HT-29 (cell line): ENCODE measurements at regions not wholly inside any gene's neighbourhood (a gene's known extent, or its start where the extent isn't known, plus 50 kb on each side); places are given as distances from the start of the nearest gene placed in this dataset.

Experiments used
- DNase-seq: peaks from one replicate; pipeline ENCODE4 v3.0.0-alpha.2; 2015; ENCODE audit warnings: low spot score

DNA sequence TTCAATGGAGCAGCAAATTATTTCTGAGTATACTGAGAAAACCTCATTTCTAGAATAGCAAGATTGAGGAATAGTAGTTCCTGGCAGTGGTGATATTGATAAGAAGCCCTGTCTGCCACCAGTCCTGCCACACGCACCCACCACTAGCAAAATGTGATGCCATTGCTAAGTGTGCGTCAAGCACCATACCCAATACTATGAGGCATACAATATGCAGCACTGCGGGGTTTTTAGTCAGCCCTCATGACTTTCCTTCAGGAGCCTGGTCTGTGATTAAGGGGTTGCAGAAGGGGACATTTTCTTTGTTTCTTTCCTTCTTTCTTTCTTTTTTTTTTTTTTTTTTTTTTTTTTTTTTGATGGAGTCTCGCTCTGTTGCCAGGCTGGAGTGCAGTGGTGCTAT, 128.7 kb upstream of the USP38 start:
- no peak for DNase-seq

DNA sequence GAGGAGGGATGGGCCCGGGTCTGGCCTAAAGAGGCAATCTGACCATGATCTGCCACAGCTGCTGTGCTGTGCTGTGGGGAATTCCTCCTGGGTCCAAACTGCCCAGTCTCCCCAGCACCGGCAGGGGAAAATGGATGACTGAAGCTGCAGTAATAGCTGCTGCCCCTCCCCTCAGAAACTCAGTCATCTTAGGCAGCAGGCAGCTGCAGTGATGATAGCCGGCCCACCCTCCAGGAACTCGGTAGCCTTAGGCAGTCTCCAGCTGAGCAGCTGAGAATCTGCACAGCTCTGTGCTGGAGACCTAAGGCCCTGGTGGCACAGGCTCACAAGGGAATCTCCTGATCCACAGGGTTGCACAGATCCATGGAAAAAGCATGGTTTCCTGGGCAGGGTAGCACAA, 113.4 kb upstream of the USP38 start:
- DNase-seq = no peak

DNA sequence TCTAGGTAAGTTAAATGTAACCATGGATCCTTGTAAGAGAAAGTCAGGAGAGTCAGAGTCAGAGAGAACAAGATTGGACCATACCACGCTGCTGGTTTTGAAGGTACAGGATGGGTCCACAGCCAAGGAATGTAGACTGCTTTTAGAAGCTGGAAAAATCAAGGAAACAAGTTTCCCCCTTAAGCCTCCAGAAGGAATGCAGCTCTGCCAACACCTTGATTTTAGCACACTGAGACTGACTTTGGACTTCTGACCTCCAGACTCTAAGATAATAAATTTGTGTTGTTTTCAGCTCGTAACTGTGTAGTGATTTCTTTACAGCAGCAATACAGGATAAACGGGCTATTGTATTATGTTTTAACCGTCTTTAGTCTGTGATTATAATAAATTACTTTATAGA, 108.0 kb upstream of the USP38 start:
- DNase-seq = peak; percentile 3

DNA sequence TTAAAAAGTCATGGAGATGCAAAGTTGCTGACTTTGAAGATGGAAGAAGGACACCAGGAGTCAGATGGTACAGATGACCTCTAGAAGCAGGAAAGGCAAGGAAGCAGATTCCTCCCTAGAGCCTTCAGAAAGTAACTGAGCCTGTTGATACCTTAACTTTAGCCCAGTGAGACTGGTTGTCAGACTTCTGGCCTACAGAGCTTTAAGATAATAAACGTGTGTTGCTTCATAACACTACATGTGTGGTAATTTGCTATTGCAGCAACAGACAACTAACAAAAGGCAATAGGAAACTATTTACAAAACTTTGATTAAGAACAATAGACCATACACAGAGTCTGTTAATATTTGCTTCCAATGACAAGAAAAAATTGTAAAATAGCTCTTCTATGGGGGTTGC, 102.0 kb upstream of the USP38 start:
- no peak for DNase-seq

DNA sequence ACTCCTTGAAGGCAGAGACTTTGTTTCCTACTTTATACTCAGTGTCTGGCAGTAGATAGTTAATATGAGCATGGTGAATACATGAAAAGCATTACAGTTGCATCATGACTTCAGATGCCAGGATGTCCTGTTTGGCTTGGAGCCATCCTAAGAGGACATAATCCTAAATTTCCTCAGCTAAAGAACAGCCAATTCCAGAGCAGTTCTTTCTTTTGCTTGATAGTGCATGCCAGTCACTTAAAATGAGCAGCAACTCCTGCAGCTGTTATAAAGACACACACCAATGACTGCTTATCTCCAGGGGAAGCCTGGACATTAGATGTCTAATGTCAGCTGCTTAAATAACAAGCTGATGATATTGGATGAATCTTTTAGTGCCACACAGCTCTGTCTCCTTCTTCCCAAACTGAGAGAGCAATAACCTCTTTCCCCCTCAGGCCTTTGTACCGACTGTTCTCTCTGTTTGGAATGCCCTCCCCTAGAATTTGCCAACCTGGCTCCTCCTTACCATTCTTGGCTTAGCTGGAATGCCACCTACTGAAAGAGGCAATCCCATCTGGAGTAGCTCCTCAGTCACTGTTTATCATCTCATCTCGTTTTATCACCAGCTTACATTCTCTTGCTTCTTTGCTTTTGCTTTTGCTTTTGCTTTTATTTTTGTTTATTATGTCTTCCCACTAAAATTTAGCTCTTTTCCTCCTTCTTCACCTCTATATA, 100.8 kb upstream of the USP38 start:
- DNase-seq = no peak

DNA sequence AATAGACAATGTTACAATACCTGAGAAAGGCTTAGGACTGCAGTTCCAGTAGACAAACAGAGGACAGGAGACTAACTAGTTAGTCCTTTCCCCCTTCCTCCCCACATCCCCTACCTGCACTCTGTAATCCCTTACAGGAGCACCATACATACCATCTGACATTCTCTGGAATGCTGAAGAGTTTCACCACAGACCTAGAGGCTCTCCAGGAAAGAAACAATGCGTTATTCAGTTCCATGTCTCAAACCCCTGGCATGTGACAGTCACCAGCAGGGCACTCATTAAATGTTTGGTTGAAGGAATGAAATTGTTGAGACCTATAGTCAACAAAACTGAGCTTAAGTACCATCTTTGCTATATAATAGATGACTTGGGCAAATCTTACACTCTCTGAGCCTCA, 100.2 kb upstream of the USP38 start:
- no peak for DNase-seq

DNA sequence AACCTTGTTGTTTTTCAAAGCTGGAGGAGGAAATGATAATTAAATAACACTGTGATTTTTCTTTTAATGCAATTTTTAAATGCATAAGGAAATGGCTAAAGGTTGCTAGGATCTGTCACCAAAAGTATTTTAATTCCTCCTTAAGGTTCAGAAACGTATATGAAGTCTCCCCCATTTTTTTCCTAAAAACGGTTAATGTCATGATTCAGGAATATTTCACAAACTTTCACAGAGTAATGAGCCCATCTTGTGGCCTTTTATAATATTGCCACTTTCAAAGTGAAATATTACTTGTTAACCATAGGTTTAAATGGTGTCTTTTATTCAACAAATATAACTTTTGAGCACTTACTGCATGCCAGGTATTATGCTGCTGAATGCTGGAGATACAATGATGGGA, 99.5 kb upstream of the USP38 start:
- DNase-seq = peak; percentile 17

DNA sequence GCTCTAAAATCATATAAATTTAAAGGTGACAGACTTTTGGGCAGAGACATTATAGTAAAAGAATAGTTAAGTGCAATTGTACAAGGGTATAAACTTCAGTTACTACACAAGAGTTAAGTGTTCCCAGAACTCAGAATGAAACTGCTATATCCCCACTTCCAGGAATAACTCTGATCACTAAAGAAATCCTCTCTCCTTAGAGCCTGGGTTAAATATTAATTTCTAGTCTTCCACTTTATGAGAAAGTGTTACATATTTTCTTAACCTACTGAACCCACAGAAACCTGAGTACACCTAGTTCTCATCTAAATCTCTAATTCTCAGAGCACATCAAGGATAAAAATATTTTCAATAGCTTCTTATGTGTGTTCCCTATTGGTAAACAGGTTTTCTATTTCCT, 99.1 kb upstream of the USP38 start:
- DNase-seq = no peak

DNA sequence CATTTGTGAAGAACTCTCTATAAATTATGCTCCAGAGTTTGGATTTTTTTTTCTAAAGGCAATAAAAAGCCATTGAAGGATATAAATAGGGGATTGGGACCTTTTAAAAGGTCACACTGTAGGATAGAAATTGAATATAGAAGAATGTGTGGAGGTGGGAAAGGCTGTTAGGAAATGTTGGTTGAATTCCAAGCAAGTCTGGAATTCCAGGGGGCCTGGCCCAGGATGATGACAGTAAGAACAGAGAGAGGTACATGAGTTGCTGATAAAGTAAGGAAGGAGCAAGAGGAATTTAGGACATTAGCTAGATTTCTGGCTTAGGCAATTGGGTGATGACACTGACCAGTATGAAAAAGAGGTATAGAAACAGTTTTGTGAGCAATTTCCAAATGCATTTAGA, 95.4 kb upstream of the USP38 start:
- no peak for DNase-seq

DNA sequence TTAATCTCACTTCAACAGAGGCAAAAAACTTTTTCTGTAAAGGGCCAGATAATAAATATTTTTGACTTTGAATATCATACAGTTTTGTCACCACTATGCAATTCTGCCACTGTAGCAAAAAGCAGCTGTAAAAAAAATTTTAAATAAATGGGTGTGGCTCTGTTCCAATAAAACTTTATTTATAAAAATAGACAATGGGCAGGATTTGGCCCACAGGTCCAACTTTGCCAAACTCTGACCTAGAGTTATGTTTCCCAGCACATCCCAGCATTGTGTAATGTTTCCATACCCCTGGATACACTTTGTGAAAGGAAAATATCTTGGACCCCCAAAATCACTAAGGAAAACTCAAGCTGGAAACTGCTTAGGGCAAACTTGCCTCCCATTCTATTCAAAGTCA, 94.9 kb upstream of the USP38 start:
- no peak for DNase-seq

DNA sequence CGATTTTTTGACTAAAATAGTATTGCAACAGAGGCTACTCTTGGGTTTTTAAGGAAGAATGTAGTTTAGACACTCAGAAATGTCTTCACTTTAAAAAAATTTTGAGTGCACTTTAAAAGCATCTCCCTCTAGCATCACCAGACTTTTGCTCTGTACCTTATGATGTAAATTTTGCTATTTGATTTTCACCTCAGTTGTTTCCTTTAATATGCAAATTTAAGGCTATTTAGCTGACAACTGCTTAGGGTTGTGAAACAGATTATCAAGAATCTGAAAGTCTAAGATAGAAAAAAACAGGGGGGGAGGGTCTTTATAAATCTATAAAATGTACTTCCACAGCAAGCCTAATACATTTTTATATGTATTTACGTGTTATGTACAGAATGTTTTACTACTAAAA, 92.9 kb upstream of the USP38 start:
- DNase-seq = no peak

DNA sequence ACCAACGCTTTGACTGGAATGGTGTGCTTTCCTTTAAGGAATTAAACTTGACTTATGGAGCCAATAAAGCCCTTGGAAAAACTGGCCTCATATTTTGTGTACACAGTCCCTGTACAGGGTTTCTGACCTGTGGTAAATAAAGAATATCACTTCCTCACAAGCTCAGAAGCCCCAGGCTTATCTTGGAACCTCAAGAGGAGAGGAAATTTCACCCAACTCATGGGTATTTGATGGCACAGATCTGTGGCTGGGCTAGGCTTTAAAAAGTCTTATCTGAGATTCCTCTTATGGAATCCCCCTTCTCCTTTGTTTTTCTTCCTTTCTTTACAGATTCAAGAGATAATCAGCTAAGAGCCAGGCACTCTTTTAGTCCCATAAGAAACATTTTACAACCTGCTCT, 89.3 kb upstream of the USP38 start:
- DNase-seq = no peak

DNA sequence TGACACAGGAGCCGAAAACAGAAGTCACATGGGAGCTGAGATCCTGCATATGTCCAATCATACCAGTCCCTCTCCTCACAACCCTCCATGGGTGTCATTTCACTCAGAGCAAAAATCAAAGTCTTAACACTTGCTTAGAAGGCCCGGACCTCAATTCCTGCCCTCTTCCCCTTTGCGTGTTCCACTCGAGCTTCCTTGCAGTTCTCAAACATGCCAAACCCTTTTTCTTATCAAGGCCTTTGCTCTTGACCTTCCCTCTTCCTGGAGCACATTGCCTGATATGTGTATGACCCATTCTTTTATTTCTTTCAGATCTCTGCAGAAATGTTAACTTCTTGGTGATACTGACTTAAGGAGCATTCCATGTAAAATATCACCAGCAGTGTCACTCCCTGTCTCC, 87.0 kb upstream of the USP38 start:
- no peak for DNase-seq

DNA sequence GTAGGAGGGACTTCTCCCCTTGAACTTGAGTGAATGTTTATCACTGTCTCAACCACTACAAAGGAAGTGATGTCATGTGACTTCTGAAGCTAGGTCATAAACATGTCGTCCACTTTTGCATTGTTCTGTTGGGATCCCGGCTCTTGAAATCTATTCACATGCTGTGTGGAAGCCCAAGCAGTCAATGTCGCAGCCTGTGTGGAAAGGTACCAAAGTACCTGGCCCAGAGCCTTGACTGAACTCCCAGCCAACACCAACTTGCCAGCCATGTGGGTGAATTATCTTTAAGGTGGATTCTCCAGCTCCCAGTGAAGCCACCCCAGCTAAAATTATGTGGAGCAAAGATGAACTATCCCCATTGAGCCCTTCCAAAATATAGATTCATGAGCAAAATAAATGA, 85.0 kb upstream of the USP38 start:
- no peak for DNase-seq

DNA sequence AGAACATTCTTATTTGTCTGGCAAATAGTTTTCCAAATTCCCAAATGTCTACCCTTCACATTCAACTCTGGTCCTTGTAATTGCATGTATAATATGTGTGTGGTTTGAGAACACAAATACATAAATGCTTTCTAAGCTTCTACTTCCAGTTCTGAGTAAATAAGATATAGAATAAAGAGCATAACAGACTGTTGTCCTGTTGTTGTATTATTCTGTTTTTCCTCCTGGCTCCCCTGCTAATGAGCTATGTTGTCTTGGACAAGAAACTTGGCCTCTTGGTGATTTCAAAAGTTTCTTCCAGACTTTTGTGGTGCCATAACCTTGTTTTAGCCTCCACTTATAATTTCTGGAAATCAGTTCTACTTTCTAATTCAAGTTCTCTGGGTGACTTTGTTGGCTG, 75.3 kb upstream of the USP38 start:
- DNase-seq = no peak

DNA sequence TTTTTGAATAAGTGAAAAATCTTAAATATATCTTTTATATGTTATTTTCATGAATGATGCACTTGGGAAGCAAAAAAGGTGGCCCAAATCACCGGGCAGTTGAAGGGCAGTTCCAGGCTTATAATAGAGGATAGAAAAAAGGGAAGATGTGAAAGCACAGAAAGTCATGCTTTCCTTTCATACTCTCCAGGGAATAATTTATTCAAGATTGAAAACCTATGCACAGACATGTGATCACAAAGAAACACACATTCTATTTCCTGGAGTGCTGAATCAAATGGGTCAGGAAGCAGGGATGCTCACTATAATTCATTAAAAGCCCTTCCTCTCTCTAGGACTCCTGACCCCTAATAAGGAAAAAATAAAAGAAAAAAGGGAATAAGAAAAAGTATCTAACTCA, 66.1 kb upstream of the USP38 start:
- no peak for DNase-seq

DNA sequence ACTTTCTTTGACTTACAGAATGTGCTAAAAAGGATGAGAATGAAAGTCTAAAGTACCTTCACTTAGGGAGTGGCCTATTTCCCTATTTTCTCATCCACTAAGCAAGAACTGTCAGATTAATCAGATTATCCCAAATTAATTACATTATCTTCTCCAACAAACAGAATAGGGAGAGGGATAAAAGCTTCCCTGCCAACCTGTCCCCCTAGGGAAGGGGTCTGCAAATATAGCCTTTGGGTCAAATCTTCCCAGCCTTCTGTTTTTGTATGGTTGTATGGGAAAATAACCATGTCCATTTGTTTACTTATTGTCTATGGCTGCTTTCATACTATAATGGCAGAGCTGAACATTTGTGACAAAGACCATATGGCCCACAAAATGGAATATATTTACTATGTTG, 57.1 kb upstream of the USP38 start:
- no peak for DNase-seq

DNA sequence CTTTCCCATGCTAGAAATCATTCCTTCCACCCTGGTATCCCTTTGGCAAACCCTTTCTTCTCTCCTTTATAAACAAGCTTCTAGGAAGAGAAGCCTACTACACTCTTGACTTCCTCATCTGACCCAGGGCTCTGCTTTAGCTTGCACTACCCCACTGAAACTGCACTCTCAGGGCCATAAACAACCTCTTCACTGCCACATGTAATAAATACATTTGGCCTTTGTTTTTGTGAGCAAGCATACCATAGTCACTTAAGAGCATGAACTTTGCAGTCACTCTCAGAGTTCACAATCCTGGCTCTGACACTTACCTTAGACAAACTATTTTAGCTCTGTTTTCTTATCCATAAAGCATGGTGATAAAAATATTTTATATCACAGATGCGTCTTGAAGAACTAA, 50.7 kb upstream of the USP38 start:
- no peak for DNase-seq
